ENCODE measurements at regions not wholly inside any gene's neighbourhood (a gene's known extent, or its start where the extent isn't known, plus 50 kb on each side); places are given as distances from the start of the nearest gene placed in this dataset.
A peak's percentile ranks its signal among the peaks of the same experiment; 100 is the strongest.

- no peak for DNase-seq
- no peak for ATAC-seq (ENCODE audit: insufficient read depth, low FRiP score)
- 68 to 81% methylated on average over 2 of the region's 2 CpGs for WGBS, 2 donors
Observed at GRCh38 chr6:159609652-159610178, 83.3 kb downstream of the SOD2 start.

GRCh38 chr6:159608961-159609651 lies 83.9 kb downstream of the SOD2 start:
- Histone ChIP-seq H3K4me3 (no peak overlapping the region), H3K9me3 (ENCODE audit: control insufficient read depth in 4 of 4, insufficient read depth in 3 of 4, low read length in 3 of 4) (peaks cover 0 to 2% (median 0%) of the 10 kb centered on the region in 4 donors), H3K27me3 (ENCODE audit: control insufficient read depth in 3 of 3, insufficient read depth in 3 of 3, low read length in 2 of 3) (no peaks in the 10 kb centered on the region), H3K27ac (ENCODE audit: low read depth in 1 of 2, low read length in 1 of 2) (no peak overlapping the region), H3K36me3 (ENCODE audit: control insufficient read depth in 4 of 4, insufficient read depth in 4 of 4, low read length in 4 of 4) (no peaks in the 10 kb centered on the region), H3K9ac (ENCODE audit: insufficient read depth in 1 of 2, low read length in 2 of 2) (no peak overlapping the region), H3K4me1 (ENCODE audit: control insufficient read depth in 5 of 5, insufficient read depth in 5 of 5, low read length in 5 of 5) (no peaks in the 10 kb centered on the region)
- DNase-seq (peak in 1 of 3 donors; percentile 2), ATAC-seq (ENCODE audit: insufficient read depth, low FRiP score) (peak; percentile 19)
- no peak for TF ChIP-seq CTCF (IDR thresholded peaks at IDR 0.05; ENCODE audit: control extremely low read depth, extremely low read depth)
- whole genome bisulfite sequencing, 2 donors: 68 to 71% methylated on average over 6 of the region's 6 CpGs

More at GRCh38 chr6:159609652-159610178, 83.3 kb downstream of the SOD2 start:
- Histone ChIP-seq H3K9ac (ENCODE audit: insufficient read depth in 1 of 2, low read length in 2 of 2) (no peak overlapping the region), H3K27ac (ENCODE audit: low read depth in 1 of 2, low read length in 1 of 2) (no peak overlapping the region), H3K36me3 (ENCODE audit: control insufficient read depth in 4 of 4, insufficient read depth in 4 of 4, low read length in 4 of 4) (no peaks in the 10 kb centered on the region), H3K27me3 (ENCODE audit: control insufficient read depth in 3 of 3, insufficient read depth in 3 of 3, low read length in 2 of 3) (no peaks in the 10 kb centered on the region), H3K4me1 (ENCODE audit: control insufficient read depth in 5 of 5, insufficient read depth in 5 of 5, low read length in 5 of 5) (no peaks in the 10 kb centered on the region), H3K9me3 (ENCODE audit: control insufficient read depth in 4 of 4, insufficient read depth in 3 of 4, low read length in 3 of 4) (no peaks in the 10 kb centered on the region), H3K4me3 (no peak overlapping the region)
- no peak for TF ChIP-seq CTCF (IDR thresholded peaks at IDR 0.05; ENCODE audit: control extremely low read depth, extremely low read depth)

- no peaks in the 10 kb centered on the region for H3K27me3 ChIP-seq (ENCODE audit: control insufficient read depth in 3 of 3, insufficient read depth in 3 of 3, low read length in 2 of 3)
- H3K4me3 ChIP-seq: no peak overlapping the region
- no peak overlapping the region for H3K9ac ChIP-seq (ENCODE audit: insufficient read depth in 1 of 2, low read length in 2 of 2)
- H3K36me3 ChIP-seq (ENCODE audit: control insufficient read depth in 4 of 4, insufficient read depth in 4 of 4, low read length in 4 of 4): no peaks in the 10 kb centered on the region
- no peak for ATAC-seq (ENCODE audit: insufficient read depth, low FRiP score)
- TF ChIP-seq CTCF (IDR thresholded peaks at IDR 0.05; ENCODE audit: control extremely low read depth, extremely low read depth): no peak
- H3K9me3 ChIP-seq (ENCODE audit: control insufficient read depth in 4 of 4, insufficient read depth in 3 of 4, low read length in 3 of 4): peaks cover 0 to 4% (median 0%) of the 10 kb centered on the region in 4 donors
- 79 to 94% methylated on average over 2 of the region's 2 CpGs for WGBS, 2 donors
- DNase-seq: no peak
- no peak overlapping the region for H3K27ac ChIP-seq (ENCODE audit: low read depth in 1 of 2, low read length in 1 of 2)
- no peaks in the 10 kb centered on the region for H3K4me1 ChIP-seq (ENCODE audit: control insufficient read depth in 5 of 5, insufficient read depth in 5 of 5, low read length in 5 of 5)
Observed at GRCh38 chr6:159606786-159607185, 86.3 kb downstream of the SOD2 start.

All from lung (tissue), 11 donors.